ENCODE measurements at regions not wholly inside any gene's neighbourhood (a gene's known extent, or its start where the extent isn't known, plus 50 kb on each side); places are given as distances from the start of the nearest gene placed in this dataset.

DNA sequence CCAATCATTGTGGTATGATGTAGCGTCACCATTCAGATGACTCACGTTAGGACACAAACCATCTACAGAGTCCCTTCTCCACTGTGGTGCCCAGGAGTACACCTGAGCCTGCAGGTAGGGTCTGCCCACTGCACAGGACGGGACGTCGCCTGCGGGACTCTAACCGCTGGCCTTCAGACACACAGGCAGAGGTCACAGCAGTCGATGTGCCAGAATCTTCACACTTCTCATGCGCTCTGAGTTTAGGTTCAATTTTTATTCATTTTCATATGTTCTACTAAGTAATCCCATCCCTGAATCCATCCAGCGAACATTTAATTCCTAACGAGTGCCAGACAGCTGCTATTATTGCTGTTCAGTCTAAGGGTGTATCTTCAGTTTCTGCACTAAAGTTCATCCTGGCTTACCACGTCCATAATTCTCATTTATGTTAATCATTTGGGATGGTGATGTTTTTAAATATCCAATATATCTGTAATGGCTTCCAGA lies 73.3 kb downstream of the CXCL12 start:
- no peak for TF ChIP-seq TCF7L2 (IDR thresholded peaks at IDR 0.05; ENCODE audit: low read depth, low read length)
- TF ChIP-seq, protein P1, sequence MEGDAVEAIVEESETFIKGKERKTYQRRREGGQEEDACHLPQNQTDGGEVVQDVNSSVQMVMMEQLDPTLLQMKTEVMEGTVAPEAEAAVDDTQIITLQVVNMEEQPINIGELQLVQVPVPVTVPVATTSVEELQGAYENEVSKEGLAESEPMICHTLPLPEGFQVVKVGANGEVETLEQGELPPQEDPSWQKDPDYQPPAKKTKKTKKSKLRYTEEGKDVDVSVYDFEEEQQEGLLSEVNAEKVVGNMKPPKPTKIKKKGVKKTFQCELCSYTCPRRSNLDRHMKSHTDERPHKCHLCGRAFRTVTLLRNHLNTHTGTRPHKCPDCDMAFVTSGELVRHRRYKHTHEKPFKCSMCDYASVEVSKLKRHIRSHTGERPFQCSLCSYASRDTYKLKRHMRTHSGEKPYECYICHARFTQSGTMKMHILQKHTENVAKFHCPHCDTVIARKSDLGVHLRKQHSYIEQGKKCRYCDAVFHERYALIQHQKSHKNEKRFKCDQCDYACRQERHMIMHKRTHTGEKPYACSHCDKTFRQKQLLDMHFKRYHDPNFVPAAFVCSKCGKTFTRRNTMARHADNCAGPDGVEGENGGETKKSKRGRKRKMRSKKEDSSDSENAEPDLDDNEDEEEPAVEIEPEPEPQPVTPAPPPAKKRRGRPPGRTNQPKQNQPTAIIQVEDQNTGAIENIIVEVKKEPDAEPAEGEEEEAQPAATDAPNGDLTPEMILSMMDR (IDR thresholded peaks at IDR 0.05): no peak
